HepG2 (cell line): ENCODE measurements at regions not wholly inside any gene's neighbourhood (a gene's known extent, or its start where the extent isn't known, plus 50 kb on each side); places are given as distances from the start of the nearest gene placed in this dataset.

Experiments used
- POLR2AphosphoS5 ChIP-seq: IDR thresholded peaks from 2 replicates; pipeline ENCODE4 v1.6.1; 2012; ENCODE audit warnings: low read depth, low read length
- ZBTB49 ChIP-seq: sonication (generic); formaldehyde crosslinking; IDR thresholded peaks from 2 replicates; pipeline ENCODE4 v1.4.0; 2020; ENCODE audit warnings: missing genetic modification reagents, borderline replicate concordance

GRCh38 chr1:195071461-195071860 lies 1536.8 kb downstream of the KCNT2 start:
- no peak for TF ChIP-seq ZBTB49 (CRISPR knock-in tag)
- no peak for TF ChIP-seq POLR2AphosphoS5
